ENCODE measurements at regions not wholly inside any gene's neighbourhood (a gene's known extent, or its start where the extent isn't known, plus 50 kb on each side); places are given as distances from the start of the nearest gene placed in this dataset.

- no peak for TF ChIP-seq CTCF (conservative IDR thresholded peaks at IDR 0.05; ENCODE audit: low read depth in 2 of 2)
- TF ChIP-seq STAT1 (IDR thresholded peaks at IDR 0.05; ENCODE audit: unreplicated experiment), result no peak
- no peak for TF ChIP-seq EZH2 (IDR thresholded peaks at IDR 0.05; ENCODE audit: low read depth, unreplicated experiment)
- no peak for TF ChIP-seq POLR2AphosphoS5 (IDR thresholded peaks at IDR 0.05; ENCODE audit: low read depth)
- no peak for TF ChIP-seq REST (IDR thresholded peaks at IDR 0.05; ENCODE audit: unreplicated experiment)
- no peak for TF ChIP-seq NANOG (IDR thresholded peaks at IDR 0.05; ENCODE audit: borderline replicate concordance)
- TF ChIP-seq JUNB (IDR thresholded peaks at IDR 0.05; ENCODE audit: unreplicated experiment), result no peak
- no peak for TF ChIP-seq EZH2phosphoT487 (IDR thresholded peaks at IDR 0.05; ENCODE audit: unreplicated experiment)
Measured at GRCh38 chr1:178642282-178642681, 82.8 kb upstream of the RALGPS2 start.
